Stimulated activated naive B cell treated with anti-CD40 and anti-IgM and Interleukin-4, amounts not matched to agents 10 μg/mL and 1 μg/mL and 100 μg/mL, for 72 hours (primary cell): ENCODE measurements at regions not wholly inside any gene's neighbourhood (a gene's known extent, or its start where the extent isn't known, plus 50 kb on each side); places are given as distances from the start of the nearest gene placed in this dataset.

ENCODE experiments used
- ATAC-seq, 2 donors: fragments of 150-1000 bp; cut with Tn5 transposase; replicated peaks; 2 replicates each; pipeline ENCODE4 v1.10.0; 2021; ENCODE audit warnings: moderate library complexity in 1 of 2
- DNase-seq: peaks from one replicate; pipeline ENCODE4 v3.0.0; 2021
- H3K27ac Mint-ChIP-seq: one replicate; pipeline ENCODE4 v1.8.0; 2022; ENCODE audit warnings: mild to moderate bottlenecking, mixed read lengths
- H3K27me3 Mint-ChIP-seq, 2 donors: one replicate each; pipeline ENCODE4 v1.8.0; 2022; ENCODE audit warnings: mixed read lengths in 2 of 2
- H3K36me3 Mint-ChIP-seq, 2 donors: one replicate each; pipeline ENCODE4 v1.8.0; 2022; ENCODE audit warnings: mixed read lengths in 2 of 2, mild to moderate bottlenecking in 1 of 2
- H3K4me1 Mint-ChIP-seq, 2 donors: one replicate each; pipeline ENCODE4 v1.8.0; 2022; ENCODE audit warnings: mixed read lengths in 2 of 2, mild to moderate bottlenecking in 1 of 2
- H3K4me3 Mint-ChIP-seq, 2 donors: one replicate each; pipeline ENCODE4 v1.8.0; 2022; ENCODE audit warnings: mild to moderate bottlenecking in 2 of 2, mixed read lengths in 2 of 2, moderate library complexity in 1 of 2
- H3K9me3 Mint-ChIP-seq, 2 donors: one replicate each; pipeline ENCODE4 v1.8.0; 2022; ENCODE audit warnings: mixed read lengths in 2 of 2, mild to moderate bottlenecking in 1 of 2

- no peaks in the 10 kb centered on the region for H3K36me3 Mint-ChIP-seq
- DNase-seq (no peak), ATAC-seq (no peak)
- no peak overlapping the region for H3K4me3 Mint-ChIP-seq
- H3K9me3 Mint-ChIP-seq, result peaks cover 0 to 3% of the 10 kb centered on the region in 2 donors
- peaks cover 36 to 64% of the 10 kb centered on the region in 2 donors for H3K27me3 Mint-ChIP-seq
- no peaks in the 10 kb centered on the region for H3K4me1 Mint-ChIP-seq
- H3K27ac Mint-ChIP-seq, result no peak overlapping the region
These were observed 415.2 kb upstream of the KAZN start for GRCh38 chr1:14183329-14183728.

- H3K36me3 Mint-ChIP-seq, result no peaks in the 10 kb centered on the region
- H3K4me3 Mint-ChIP-seq, result no peak overlapping the region
- H3K4me1 Mint-ChIP-seq, result no peaks in the 10 kb centered on the region
- peaks cover 37 to 56% of the 10 kb centered on the region in 2 donors for H3K27me3 Mint-ChIP-seq
- H3K9me3 Mint-ChIP-seq, result peaks cover 0 to 3% of the 10 kb centered on the region in 2 donors
- DNase-seq (no peak), ATAC-seq (no peak)
- H3K27ac Mint-ChIP-seq, result no peak overlapping the region
These were observed 414.0 kb upstream of the KAZN start for GRCh38 chr1:14184454-14184853.

DNA sequence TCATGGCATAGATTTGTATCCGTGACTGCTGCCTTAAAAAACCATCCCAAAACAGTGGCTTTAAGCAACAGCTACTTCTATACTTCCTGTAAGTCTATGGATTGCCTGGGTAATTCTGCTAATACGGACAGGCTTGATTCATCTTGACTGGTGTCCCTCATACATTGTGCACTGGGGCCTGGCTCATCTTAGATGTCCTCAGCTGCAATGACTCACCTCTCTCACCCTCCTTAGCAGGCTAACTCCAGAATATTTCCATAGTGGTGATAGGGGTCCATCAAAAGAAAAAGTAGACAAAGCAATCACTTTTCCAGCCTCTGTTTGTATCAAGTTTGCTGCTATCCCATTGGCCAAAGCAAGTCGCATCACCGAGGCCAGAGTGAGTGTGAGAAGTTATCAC is 409.1 kb upstream of the KAZN start:
- Mint-ChIP-seq H3K27ac (no peak overlapping the region), H3K36me3 (no peaks in the 10 kb centered on the region), H3K4me1 (no peaks in the 10 kb centered on the region), H3K4me3 (no peak overlapping the region), H3K9me3 (peaks cover 3% of the 10 kb centered on the region in 2 donors), H3K27me3 (peaks cover 19 to 25% of the 10 kb centered on the region in 2 donors)
- ATAC-seq, result no peak
- no peak for DNase-seq

DNA sequence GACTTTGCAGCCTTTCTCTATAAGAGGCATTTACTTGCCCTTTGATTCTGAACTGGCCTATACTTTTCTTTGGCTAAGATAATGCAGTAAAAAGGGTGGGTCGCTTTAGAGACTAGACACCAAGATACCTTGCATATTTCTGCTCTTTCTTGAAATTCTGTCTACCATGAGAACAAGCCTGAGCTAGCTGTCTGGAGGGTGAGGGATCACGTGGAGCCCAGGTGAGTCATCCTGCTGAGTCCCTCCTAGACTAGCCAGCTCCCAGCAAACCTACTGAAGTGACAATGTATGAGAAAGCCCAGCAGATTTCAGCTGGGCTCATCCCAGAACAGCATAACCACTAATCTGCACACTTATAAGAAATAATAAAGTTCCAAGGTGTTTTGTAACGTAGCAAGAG is 408.0 kb upstream of the KAZN start:
- no peaks in the 10 kb centered on the region for H3K4me1 Mint-ChIP-seq
- H3K4me3 Mint-ChIP-seq, result no peak overlapping the region
- ATAC-seq (no peak), DNase-seq (no peak)
- no peaks in the 10 kb centered on the region for H3K36me3 Mint-ChIP-seq
- H3K27ac Mint-ChIP-seq, result no peak overlapping the region
- H3K27me3 Mint-ChIP-seq, result peaks cover 18 to 20% of the 10 kb centered on the region in 2 donors
- peaks cover 3% of the 10 kb centered on the region in 2 donors for H3K9me3 Mint-ChIP-seq

GRCh38 chr1:14194511-14194910 is 404.0 kb upstream of the KAZN start:
- Mint-ChIP-seq H3K27ac (no peak overlapping the region), H3K4me3 (no peak overlapping the region), H3K27me3 (peaks cover 5% of the 10 kb centered on the region in 2 donors), H3K4me1 (no peaks in the 10 kb centered on the region), H3K9me3 (peaks cover 3% of the 10 kb centered on the region in 2 donors), H3K36me3 (no peaks in the 10 kb centered on the region)
- DNase-seq, result no peak
- ATAC-seq, result no peak

GRCh38 chr1:14205066-14205465 is 393.4 kb upstream of the KAZN start:
- Mint-ChIP-seq H3K36me3 (no peaks in the 10 kb centered on the region), H3K4me1 (no peaks in the 10 kb centered on the region), H3K4me3 (no peak overlapping the region), H3K27ac (no peak overlapping the region), H3K27me3 (peaks cover 11 to 13% of the 10 kb centered on the region in 2 donors), H3K9me3 (peaks cover 0 to 1% of the 10 kb centered on the region in 2 donors)
- ATAC-seq (no peak), DNase-seq (no peak)

DNA sequence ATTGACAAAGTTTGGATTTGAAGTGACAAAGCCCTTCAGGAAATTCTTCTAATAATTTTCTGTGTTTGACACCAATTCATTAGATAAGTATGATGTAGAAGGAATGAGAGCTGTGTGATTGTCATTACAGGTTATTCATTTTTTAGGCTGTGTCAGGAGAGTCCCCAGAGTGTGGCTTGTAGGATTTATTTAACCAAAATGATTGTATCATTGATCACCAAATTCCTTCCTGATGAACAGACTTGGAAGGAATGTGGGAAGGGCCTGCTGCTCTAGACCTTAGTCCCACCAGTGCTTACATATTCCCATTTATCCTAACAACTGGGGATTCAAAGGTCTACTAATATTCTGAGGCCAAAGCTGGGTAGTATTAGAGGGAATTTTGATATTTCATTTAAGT is 383.3 kb upstream of the KAZN start:
- H3K27ac Mint-ChIP-seq, result no peak overlapping the region
- H3K4me3 Mint-ChIP-seq, result no peak overlapping the region
- H3K27me3 Mint-ChIP-seq, result peaks cover 8 to 13% of the 10 kb centered on the region in 2 donors
- H3K4me1 Mint-ChIP-seq, result no peaks in the 10 kb centered on the region
- peaks cover under 1 to 4% of the 10 kb centered on the region in 2 donors for H3K36me3 Mint-ChIP-seq
- ATAC-seq (no peak), DNase-seq (no peak)
- peaks cover 0 to 3% of the 10 kb centered on the region in 2 donors for H3K9me3 Mint-ChIP-seq

DNA sequence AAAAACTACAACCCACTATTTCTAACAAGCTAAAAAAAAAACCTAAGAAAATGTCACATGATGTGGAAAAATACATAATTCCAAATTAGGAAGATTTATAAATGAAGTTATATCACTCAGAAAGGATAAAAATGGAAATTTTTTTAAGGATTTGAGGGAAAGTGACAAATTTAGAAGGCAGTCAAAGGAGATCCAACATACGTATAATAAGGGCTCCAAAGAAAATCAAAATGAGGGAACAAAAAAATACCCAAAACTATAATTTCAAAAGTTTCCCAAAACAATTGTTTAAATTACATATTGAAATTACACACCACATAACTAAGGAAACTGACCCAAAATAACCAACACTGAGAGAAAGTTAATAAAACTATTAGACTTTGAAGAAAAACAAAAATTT is 381.1 kb upstream of the KAZN start:
- Mint-ChIP-seq H3K4me1 (no peaks in the 10 kb centered on the region), H3K9me3 (peaks cover 0 to 3% of the 10 kb centered on the region in 2 donors), H3K36me3 (peaks cover 2 to 4% of the 10 kb centered on the region in 2 donors), H3K27me3 (peaks cover 8 to 19% of the 10 kb centered on the region in 2 donors), H3K4me3 (no peak overlapping the region), H3K27ac (no peak overlapping the region)
- DNase-seq, result no peak
- ATAC-seq, result no peak

- ATAC-seq, result no peak
- Mint-ChIP-seq H3K27ac (no peak overlapping the region), H3K27me3 (peaks cover 10 to 12% of the 10 kb centered on the region in 2 donors)
These were observed 378.2 kb upstream of the KAZN start for GRCh38 chr1:14220324-14220723.

DNA sequence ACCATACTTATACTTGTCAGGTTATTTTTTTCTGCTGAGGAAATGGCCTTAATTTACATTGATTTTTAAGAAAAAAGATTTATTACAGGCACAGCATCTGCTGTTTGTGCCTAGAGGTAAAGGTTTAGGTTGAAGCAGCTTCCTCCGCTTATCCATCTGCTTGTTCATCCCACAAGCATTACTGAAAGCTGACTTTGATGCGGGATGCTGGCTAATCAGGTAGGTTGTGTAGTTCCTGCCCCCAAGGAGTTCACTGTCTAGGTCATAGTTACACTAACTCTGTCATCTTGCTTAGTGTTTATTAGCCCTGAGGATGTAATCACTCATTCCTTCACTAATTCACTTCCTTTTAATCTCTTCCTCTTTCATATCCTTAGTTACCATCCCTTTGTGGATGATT is 377.7 kb upstream of the KAZN start:
- ATAC-seq, result no peak
- Mint-ChIP-seq H3K36me3 (peaks cover 2 to 4% of the 10 kb centered on the region in 2 donors), H3K4me3 (no peak overlapping the region), H3K9me3 (peaks cover 0 to 7% of the 10 kb centered on the region in 2 donors), H3K4me1 (no peaks in the 10 kb centered on the region), H3K27ac (no peak overlapping the region), H3K27me3 (peaks cover 12% of the 10 kb centered on the region in 2 donors)
- no peak for DNase-seq

More at GRCh38 chr1:14220324-14220723, 378.2 kb upstream of the KAZN start:
- Mint-ChIP-seq H3K4me3 (no peak overlapping the region), H3K36me3 (peaks cover 2 to 4% of the 10 kb centered on the region in 2 donors), H3K9me3 (peaks cover 0 to 5% of the 10 kb centered on the region in 2 donors), H3K4me1 (no peaks in the 10 kb centered on the region)
- no peak for DNase-seq

DNA sequence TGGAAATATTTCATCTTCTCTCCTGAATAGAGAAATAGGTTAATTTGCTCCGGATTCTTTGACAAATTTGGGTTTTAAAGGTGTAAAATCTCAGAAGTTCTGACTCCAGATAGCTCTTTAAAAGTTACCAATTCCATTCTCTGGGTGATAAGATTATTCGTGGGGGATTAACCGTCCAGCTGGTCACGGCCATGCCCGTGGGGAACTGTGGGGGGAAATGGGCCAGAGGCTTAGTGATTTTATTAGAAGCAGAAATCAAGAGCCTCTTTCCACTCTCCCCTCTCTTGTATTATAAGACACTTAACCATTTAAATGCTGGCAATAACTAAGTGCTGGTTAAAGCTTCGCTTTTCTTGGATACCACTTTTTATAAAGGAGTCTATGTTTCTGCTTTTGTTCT is 376.4 kb upstream of the KAZN start:
- DNase-seq (no peak), ATAC-seq (no peak)
- peaks cover 0 to 7% of the 10 kb centered on the region in 2 donors for H3K9me3 Mint-ChIP-seq
- peaks cover 12 to 16% of the 10 kb centered on the region in 2 donors for H3K27me3 Mint-ChIP-seq
- H3K27ac Mint-ChIP-seq, result no peak overlapping the region
- H3K4me1 Mint-ChIP-seq, result no peaks in the 10 kb centered on the region
- no peak overlapping the region for H3K4me3 Mint-ChIP-seq
- peaks cover 0 to 2% of the 10 kb centered on the region in 2 donors for H3K36me3 Mint-ChIP-seq

DNA sequence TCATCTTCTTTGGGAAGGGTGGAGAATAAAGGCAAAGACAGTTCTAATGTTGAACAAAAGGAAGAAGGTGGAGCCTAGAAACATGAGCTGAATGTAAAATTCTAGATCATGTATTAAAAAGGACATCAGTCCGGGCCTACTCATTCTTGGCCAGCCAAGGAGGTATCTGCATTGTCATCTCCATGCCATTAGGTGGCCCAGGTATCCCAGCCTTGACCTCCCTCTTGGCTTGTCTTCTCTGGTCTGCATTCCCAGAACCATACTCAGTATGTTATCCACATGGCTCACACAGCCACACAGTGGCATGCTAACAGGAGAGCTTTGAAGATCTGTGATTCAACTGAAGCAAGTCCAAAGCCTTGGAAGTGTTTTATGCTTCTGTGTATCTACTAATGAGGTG is 369.8 kb upstream of the KAZN start:
- no peak overlapping the region for H3K4me3 Mint-ChIP-seq
- peaks cover 8 to 17% of the 10 kb centered on the region in 2 donors for H3K27me3 Mint-ChIP-seq
- ATAC-seq (no peak), DNase-seq (no peak)
- no peaks in the 10 kb centered on the region for H3K4me1 Mint-ChIP-seq
- no peak overlapping the region for H3K27ac Mint-ChIP-seq
- H3K9me3 Mint-ChIP-seq, result peaks cover 4 to 7% of the 10 kb centered on the region in 2 donors
- H3K36me3 Mint-ChIP-seq, result no peaks in the 10 kb centered on the region

DNA sequence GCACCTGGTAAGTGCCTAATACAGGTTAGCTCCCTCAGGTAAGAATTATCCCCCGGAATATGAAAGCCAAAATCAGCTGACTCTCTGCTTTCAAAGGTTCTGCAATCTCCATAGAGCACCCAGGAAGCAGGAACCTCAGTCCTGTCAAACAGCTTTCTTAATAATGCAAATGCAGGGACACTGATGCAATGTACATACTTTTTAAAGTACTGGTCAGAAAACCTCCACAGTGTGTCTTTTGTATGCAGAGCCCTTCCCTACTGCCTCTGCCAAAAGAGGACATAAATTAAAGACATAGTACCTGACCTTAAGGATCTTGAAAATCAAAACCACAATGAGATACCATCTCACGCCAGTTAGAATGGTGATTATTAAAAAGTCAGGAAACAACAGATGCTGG is 365.0 kb upstream of the KAZN start:
- H3K4me3 Mint-ChIP-seq, result no peak overlapping the region
- no peak overlapping the region for H3K27ac Mint-ChIP-seq
- H3K4me1 Mint-ChIP-seq, result no peaks in the 10 kb centered on the region
- DNase-seq, result no peak
- ATAC-seq, result no peak
- H3K36me3 Mint-ChIP-seq, result no peaks in the 10 kb centered on the region
- H3K9me3 Mint-ChIP-seq, result peaks cover 3 to 4% of the 10 kb centered on the region in 2 donors
- peaks cover 6 to 12% of the 10 kb centered on the region in 2 donors for H3K27me3 Mint-ChIP-seq

GRCh38 chr1:14236097-14236496 is 362.4 kb upstream of the KAZN start:
- H3K4me3 Mint-ChIP-seq, result no peak overlapping the region
- DNase-seq (no peak), ATAC-seq (no peak)
- H3K9me3 Mint-ChIP-seq, result peaks cover 3 to 4% of the 10 kb centered on the region in 2 donors
- H3K4me1 Mint-ChIP-seq, result no peaks in the 10 kb centered on the region
- H3K27me3 Mint-ChIP-seq, result peaks cover 7 to 12% of the 10 kb centered on the region in 2 donors
- no peak overlapping the region for H3K27ac Mint-ChIP-seq
- H3K36me3 Mint-ChIP-seq, result no peaks in the 10 kb centered on the region

DNA sequence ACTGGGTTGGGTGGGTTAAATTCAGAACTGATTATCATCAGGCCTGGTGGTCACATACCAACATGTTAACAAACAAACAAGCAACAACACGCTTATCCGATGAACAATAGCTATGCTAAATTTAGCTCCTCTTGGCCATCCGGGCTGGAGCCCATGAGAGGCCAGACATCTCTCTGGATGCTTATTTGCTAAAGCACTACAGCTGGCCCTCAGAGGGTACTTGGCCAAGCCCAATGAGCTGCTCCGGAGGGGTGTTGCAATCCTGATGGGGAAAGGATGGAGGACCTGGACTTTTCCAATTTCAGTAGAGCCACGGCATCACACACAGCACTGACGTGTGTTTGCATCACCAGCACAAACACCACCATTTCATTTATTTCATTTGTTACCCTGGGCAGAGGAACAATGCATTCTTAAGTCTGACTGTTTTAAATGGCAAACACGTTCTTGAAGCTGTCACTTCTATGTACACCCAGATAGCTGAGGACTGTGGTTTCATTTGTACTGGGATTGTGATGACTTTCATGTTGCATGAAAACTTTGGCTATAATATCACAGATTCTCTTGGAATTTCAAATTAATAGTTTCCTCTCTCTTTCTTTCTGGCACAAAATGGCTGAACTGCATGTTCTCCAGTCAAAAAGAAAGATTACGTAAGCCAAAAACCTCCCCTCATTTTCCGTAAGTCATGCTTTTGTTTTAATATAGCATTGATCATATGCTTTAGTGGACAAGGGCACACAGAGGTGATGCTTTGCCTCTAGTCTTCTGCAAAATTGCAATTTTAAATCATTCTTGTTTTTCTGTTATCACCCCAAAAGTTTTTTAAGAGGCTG is 359.8 kb upstream of the KAZN start:
- H3K27me3 Mint-ChIP-seq, result peaks cover 7 to 16% of the 10 kb centered on the region in 2 donors
- no peaks in the 10 kb centered on the region for H3K36me3 Mint-ChIP-seq
- ATAC-seq (no peak), DNase-seq (no peak)
- no peaks in the 10 kb centered on the region for H3K4me1 Mint-ChIP-seq
- no peak overlapping the region for H3K4me3 Mint-ChIP-seq
- H3K9me3 Mint-ChIP-seq, result no peaks in the 10 kb centered on the region
- no peak overlapping the region for H3K27ac Mint-ChIP-seq
